ENCODE measurements at regions not wholly inside any gene's neighbourhood (a gene's known extent, or its start where the extent isn't known, plus 50 kb on each side); places are given as distances from the start of the nearest gene placed in this dataset.

- TF ChIP-seq EZH2phosphoT487 (conservative IDR thresholded peaks at IDR 0.05; ENCODE audit: low read length) (no peak), CTCF (IDR thresholded peaks at IDR 0.05; ENCODE audit: insufficient read depth, low read length, poor library complexity, severe bottlenecking) (no peak)
These were observed 250.1 kb downstream of the GADD45G start for GRCh38 chr9:89854715-89855475.

All from SU-DHL-6 (cell line).